Kidney (tissue), 13 donors: ENCODE measurements at regions not wholly inside any gene's neighbourhood (a gene's known extent, or its start where the extent isn't known, plus 50 kb on each side); places are given as distances from the start of the nearest gene placed in this dataset.
A peak's percentile ranks its signal among the peaks of the same experiment; 100 is the strongest.

Experiments used
- DNase-seq, 5 donors: peaks; one replicate each; pipeline ENCODE4 v3.0.0-alpha.2; 2013 to 2020
- FAIRE-seq: peaks from 2 replicates; lab custom pipeline; 2012; peaks lifted over from hg19 to GRCh38; lab: Jason Lieb, UNC
- H3K27ac ChIP-seq, 2 donors: one replicate each; pipeline ENCODE4 v1.7.0; 2013; ENCODE audit warnings: low read depth in 2 of 2, low read length in 2 of 2, inconsistent platforms in 1 of 2
- H3K27me3 ChIP-seq: one replicate; pipeline ENCODE4 v1.7.1; 2013; ENCODE audit warnings: low read length, inconsistent platforms; ENCODE audit not compliant: control insufficient read depth, insufficient read depth
- H3K36me3 ChIP-seq, 3 donors: one replicate each; pipeline versions ENCODE4 v1.7.0 to v1.7.1; 2013; ENCODE audit warnings: low read length in 3 of 3, control low read depth in 1 of 3, inconsistent platforms in 1 of 3; ENCODE audit not compliant: insufficient read depth in 3 of 3, control insufficient read depth in 2 of 3
- H3K4me1 ChIP-seq, 3 donors: one replicate each; pipeline versions ENCODE4 v1.7.0 to v1.7.1; 2013; ENCODE audit warnings: low read length in 3 of 3, inconsistent platforms in 1 of 3, low read depth in 1 of 3; ENCODE audit not compliant: control insufficient read depth in 2 of 3, insufficient read depth in 2 of 3
- H3K4me3 ChIP-seq, 3 donors: one replicate each; pipeline versions ENCODE4 v1.7.0 to v1.8.1; 2013; ENCODE audit warnings: low read length in 3 of 3, control low read depth in 1 of 3, inconsistent platforms in 1 of 3
- H3K9ac ChIP-seq, 3 donors: one replicate each; pipeline versions ENCODE4 v1.7.0 to v1.7.1; 2013; ENCODE audit warnings: low read length in 3 of 3, control low read depth in 1 of 3, inconsistent platforms in 1 of 3
- H3K9me3 ChIP-seq, 3 donors: one replicate each; pipeline versions ENCODE4 v1.7.0 to v1.7.1; 2013; ENCODE audit warnings: low read length in 3 of 3, control low read depth in 1 of 3, inconsistent platforms in 1 of 3; ENCODE audit not compliant: control insufficient read depth in 2 of 3, insufficient read depth in 1 of 3
- intact Hi-C: fragments of 100-400 bp; cut with DNase I; formaldehyde crosslinking; loops from one replicate; pipeline ENCODE4 v1.11.1; 2022
- TF ChIP-seq, protein P1 (sequence below): IDR thresholded peaks from 3 replicates; pipeline ENCODE4 v1.5.1; 2012; ENCODE audit warnings: mild to moderate bottlenecking, moderate library complexity, borderline replicate concordance; ENCODE audit not compliant: insufficient read depth; ENCODE audit errors: extremely low read depth
- donor health status: control.
- donor health status: control.
- donor health status: control.
- donor health status: control.
- donor health status: control.
- donor health status: DM: yes; HTN: yes; CAD: no.
- donor health status: Normal renal cell carcinoma (clear cell type).

- FAIRE-seq: no peak
- Histone ChIP-seq H3K9ac (no peak overlapping the region), H3K4me3 (no peak overlapping the region), H3K4me1 (no peaks in the 10 kb centered on the region), H3K27ac (no peak overlapping the region), H3K27me3 (no peaks in the 10 kb centered on the region), H3K9me3 (no peaks in the 10 kb centered on the region), H3K36me3 (no peaks in the 10 kb centered on the region)
- DNase-seq: no peak
- TF ChIP-seq, protein P1, sequence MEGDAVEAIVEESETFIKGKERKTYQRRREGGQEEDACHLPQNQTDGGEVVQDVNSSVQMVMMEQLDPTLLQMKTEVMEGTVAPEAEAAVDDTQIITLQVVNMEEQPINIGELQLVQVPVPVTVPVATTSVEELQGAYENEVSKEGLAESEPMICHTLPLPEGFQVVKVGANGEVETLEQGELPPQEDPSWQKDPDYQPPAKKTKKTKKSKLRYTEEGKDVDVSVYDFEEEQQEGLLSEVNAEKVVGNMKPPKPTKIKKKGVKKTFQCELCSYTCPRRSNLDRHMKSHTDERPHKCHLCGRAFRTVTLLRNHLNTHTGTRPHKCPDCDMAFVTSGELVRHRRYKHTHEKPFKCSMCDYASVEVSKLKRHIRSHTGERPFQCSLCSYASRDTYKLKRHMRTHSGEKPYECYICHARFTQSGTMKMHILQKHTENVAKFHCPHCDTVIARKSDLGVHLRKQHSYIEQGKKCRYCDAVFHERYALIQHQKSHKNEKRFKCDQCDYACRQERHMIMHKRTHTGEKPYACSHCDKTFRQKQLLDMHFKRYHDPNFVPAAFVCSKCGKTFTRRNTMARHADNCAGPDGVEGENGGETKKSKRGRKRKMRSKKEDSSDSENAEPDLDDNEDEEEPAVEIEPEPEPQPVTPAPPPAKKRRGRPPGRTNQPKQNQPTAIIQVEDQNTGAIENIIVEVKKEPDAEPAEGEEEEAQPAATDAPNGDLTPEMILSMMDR: no peak
- intact Hi-C loops: no loop called here
Measured at GRCh38 chr11:91209306-91209705, 986.5 kb upstream of the CHORDC1 start.

DNA sequence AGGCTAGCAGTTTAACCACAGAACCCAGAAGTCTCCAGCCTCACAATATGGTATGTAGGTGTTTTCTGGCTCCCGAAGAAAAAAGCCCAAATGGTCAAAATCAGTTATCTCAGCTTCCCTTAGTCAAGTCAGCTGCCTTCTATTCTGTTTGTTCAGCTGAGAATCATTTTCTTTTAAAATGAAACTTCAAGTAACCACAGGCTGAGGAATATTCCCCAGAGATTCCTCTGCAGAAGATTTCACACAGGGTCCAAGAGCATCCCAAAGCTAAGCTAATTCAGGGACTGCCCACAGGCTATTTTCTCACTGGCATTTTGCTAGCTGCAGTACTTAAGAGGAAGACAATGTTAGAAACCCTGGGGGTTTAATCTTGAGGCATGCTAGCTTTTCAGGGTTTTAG is 977.0 kb upstream of the CHORDC1 start:
- TF ChIP-seq, protein P1: no peak
- Histone ChIP-seq H3K9me3 (no peaks in the 10 kb centered on the region), H3K4me1 (no peaks in the 10 kb centered on the region), H3K9ac (no peak overlapping the region), H3K4me3 (no peak overlapping the region), H3K27me3 (no peaks in the 10 kb centered on the region), H3K36me3 (no peaks in the 10 kb centered on the region), H3K27ac (no peak overlapping the region)
- DNase-seq: no peak
- intact Hi-C loops: no loop called here
- no peak for FAIRE-seq

GRCh38 chr11:91194546-91194945 is 971.7 kb upstream of the CHORDC1 start:
- DNase-seq (peak in 2 of 5 donors; percentile 6 to 22), FAIRE-seq (no peak)
- Histone ChIP-seq H3K36me3 (no peaks in the 10 kb centered on the region), H3K4me1 (no peaks in the 10 kb centered on the region), H3K9ac (no peak overlapping the region), H3K9me3 (no peaks in the 10 kb centered on the region), H3K27me3 (no peaks in the 10 kb centered on the region), H3K4me3 (no peak overlapping the region), H3K27ac (no peak overlapping the region)
- intact Hi-C loops: no loop called here
- TF ChIP-seq, protein P1: no peak

- DNase-seq: no peak
- H3K4me1 ChIP-seq: no peaks in the 10 kb centered on the region
- peaks cover 0 to 5% (median 0%) of the 10 kb centered on the region in 3 donors for H3K9me3 ChIP-seq
- FAIRE-seq: no peak
- no peaks in the 10 kb centered on the region for H3K36me3 ChIP-seq
- H3K9ac ChIP-seq: no peak overlapping the region
- intact Hi-C loops: no loop called here
- H3K27me3 ChIP-seq: no peaks in the 10 kb centered on the region
- TF ChIP-seq, protein P1: no peak
- H3K27ac ChIP-seq: no peak overlapping the region
- no peak overlapping the region for H3K4me3 ChIP-seq
Measured at GRCh38 chr11:91188484-91188883, 965.6 kb upstream of the CHORDC1 start.
